ENCODE measurements at regions not wholly inside any gene's neighbourhood (a gene's known extent, or its start where the extent isn't known, plus 50 kb on each side); places are given as distances from the start of the nearest gene placed in this dataset.

DNA sequence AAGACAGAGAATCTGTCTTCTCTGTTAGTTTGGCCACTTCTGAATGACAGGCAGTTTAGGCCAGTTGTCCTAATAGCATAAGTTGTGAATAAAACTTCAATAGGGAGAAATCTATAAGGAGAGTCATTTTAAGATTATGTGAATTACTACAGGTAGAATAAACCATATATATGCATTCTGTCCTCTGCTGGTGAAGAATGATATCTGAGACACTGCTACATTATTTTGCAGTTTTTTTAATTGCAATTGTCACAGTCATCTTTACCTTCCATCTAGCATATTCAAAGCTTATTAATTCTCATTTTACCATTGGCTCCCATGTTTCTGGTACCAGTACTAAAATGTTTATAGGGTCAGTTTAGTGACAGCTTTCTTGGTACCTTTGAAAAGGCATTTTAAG is 519.6 kb upstream of the DEPDC1 start:
- Histone ChIP-seq H3K4me3 (ENCODE audit: low read length in 2 of 2) (no peak overlapping the region), H3K4me1 (ENCODE audit: insufficient read depth, low read length) (no peaks in the 10 kb centered on the region), H3K27me3 (ENCODE audit: insufficient read depth, low read length) (no peaks in the 10 kb centered on the region), H3K27ac (ENCODE audit: low read depth, low read length) (no peak overlapping the region), H3K9me3 (ENCODE audit: control insufficient read depth in 1 of 2, low read length in 2 of 2) (no peaks in the 10 kb centered on the region), H3K36me3 (ENCODE audit: insufficient read depth, low read length) (no peaks in the 10 kb centered on the region)
- Mint-ChIP-seq H3K36me3 (no peaks in the 10 kb centered on the region), H3K9me3 (peaks cover 0 to 15% (median 8%) of the 10 kb centered on the region in 8 donors), H3K27ac (no peak overlapping the region), H3K4me1 (no peaks in the 10 kb centered on the region), H3K27me3 (no peaks in the 10 kb centered on the region), H3K4me3 (no peak overlapping the region)
- POLR2A ChIA-PET (ENCODE audit: partially characterized antibody), result no interaction called here
- DNase-seq, result no peak
- intact Hi-C loops (cut with micrococcal nuclease), result no loop called here
- CTCF ChIA-PET (ENCODE audit: partially characterized antibody), result no interaction called here

GRCh38 chr1:69029649-69030048 is 532.8 kb upstream of the DEPDC1 start:
- Mint-ChIP-seq H3K27ac (no peak overlapping the region), H3K9me3 (peaks cover 8 to 44% (median 24%) of the 10 kb centered on the region in 8 donors), H3K4me3 (no peak overlapping the region), H3K36me3 (no peaks in the 10 kb centered on the region), H3K27me3 (no peaks in the 10 kb centered on the region), H3K4me1 (no peaks in the 10 kb centered on the region)
- Histone ChIP-seq H3K4me3 (ENCODE audit: low read length in 2 of 2) (no peak overlapping the region), H3K36me3 (ENCODE audit: insufficient read depth, low read length) (no peaks in the 10 kb centered on the region), H3K27me3 (ENCODE audit: insufficient read depth, low read length) (no peaks in the 10 kb centered on the region), H3K27ac (ENCODE audit: low read depth, low read length) (no peak overlapping the region), H3K9me3 (ENCODE audit: control insufficient read depth in 1 of 2, low read length in 2 of 2) (no peaks in the 10 kb centered on the region), H3K4me1 (ENCODE audit: insufficient read depth, low read length) (no peaks in the 10 kb centered on the region)
- DNase-seq, result no peak
- intact Hi-C loops (cut with micrococcal nuclease), result no loop called here
- ChIA-PET POLR2A (ENCODE audit: partially characterized antibody) (no interaction called here), CTCF (ENCODE audit: partially characterized antibody) (no interaction called here)

GRCh38 chr1:69038379-69038778 is 529.3 kb upstream of the LRRC7 start:
- Mint-ChIP-seq H3K4me3 (no peak overlapping the region), H3K9me3 (peaks cover 0 to 38% (median 20%) of the 10 kb centered on the region in 8 donors), H3K4me1 (no peaks in the 10 kb centered on the region), H3K36me3 (no peaks in the 10 kb centered on the region), H3K27ac (no peak overlapping the region), H3K27me3 (no peaks in the 10 kb centered on the region)
- H3K4me3 ChIP-seq (ENCODE audit: low read length in 2 of 2), result no peak overlapping the region
- no peak for DNase-seq
- peaks cover 0 to 16% of the 10 kb centered on the region in 2 donors for H3K9me3 ChIP-seq (ENCODE audit: control insufficient read depth in 1 of 2, low read length in 2 of 2)
- H3K4me1 ChIP-seq (ENCODE audit: insufficient read depth, low read length), result no peaks in the 10 kb centered on the region
- H3K27me3 ChIP-seq (ENCODE audit: insufficient read depth, low read length), result no peaks in the 10 kb centered on the region
- H3K27ac ChIP-seq (ENCODE audit: low read depth, low read length), result no peak overlapping the region
- ChIA-PET CTCF (ENCODE audit: partially characterized antibody) (no interaction called here), POLR2A (ENCODE audit: partially characterized antibody) (no interaction called here)
- H3K36me3 ChIP-seq (ENCODE audit: insufficient read depth, low read length), result no peaks in the 10 kb centered on the region
- intact Hi-C loops (cut with micrococcal nuclease), result no loop called here

DNA sequence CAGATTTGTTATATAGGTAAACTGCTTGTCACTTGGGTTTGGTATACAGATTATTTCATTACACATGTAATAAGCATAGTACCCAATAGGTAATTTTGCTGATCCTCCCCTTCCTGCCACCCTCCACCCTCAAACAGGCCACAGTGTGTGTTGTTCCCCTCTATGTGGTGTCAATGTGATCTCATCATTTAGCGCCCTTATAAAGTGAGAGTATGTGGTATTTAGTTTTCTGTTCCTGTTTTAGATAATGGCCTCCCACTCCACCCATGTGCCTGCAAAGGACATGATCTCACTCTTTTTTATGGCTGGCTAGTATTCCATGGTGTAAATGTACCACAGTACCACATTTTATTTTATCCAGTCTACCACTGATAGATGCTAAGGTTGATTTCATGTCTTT is 522.1 kb upstream of the LRRC7 start:
- Histone ChIP-seq H3K4me1 (ENCODE audit: insufficient read depth, low read length) (no peaks in the 10 kb centered on the region), H3K27me3 (ENCODE audit: insufficient read depth, low read length) (no peaks in the 10 kb centered on the region), H3K36me3 (ENCODE audit: insufficient read depth, low read length) (no peaks in the 10 kb centered on the region), H3K4me3 (ENCODE audit: low read length in 2 of 2) (no peak overlapping the region), H3K9me3 (ENCODE audit: control insufficient read depth in 1 of 2, low read length in 2 of 2) (no peaks in the 10 kb centered on the region), H3K27ac (ENCODE audit: low read depth, low read length) (no peak overlapping the region)
- Mint-ChIP-seq H3K4me1 (no peaks in the 10 kb centered on the region), H3K4me3 (no peak overlapping the region), H3K36me3 (no peaks in the 10 kb centered on the region), H3K27ac (no peak overlapping the region), H3K27me3 (no peaks in the 10 kb centered on the region), H3K9me3 (peaks cover 0 to 18% (median 6%) of the 10 kb centered on the region in 8 donors)
- ChIA-PET POLR2A (ENCODE audit: partially characterized antibody) (no interaction called here), CTCF (ENCODE audit: partially characterized antibody) (no interaction called here)
- intact Hi-C loops (cut with micrococcal nuclease), result no loop called here
- no peak for DNase-seq

- no peak overlapping the region for H3K27ac ChIP-seq (ENCODE audit: low read depth, low read length)
- CTCF ChIA-PET (ENCODE audit: partially characterized antibody), result no interaction called here
- POLR2A ChIA-PET (ENCODE audit: partially characterized antibody), result no interaction called here
- DNase-seq, result no peak
- no peaks in the 10 kb centered on the region for H3K4me1 ChIP-seq (ENCODE audit: insufficient read depth, low read length)
- H3K9me3 Mint-ChIP-seq, result peaks cover 0 to 16% (median 2%) of the 10 kb centered on the region in 8 donors
- intact Hi-C loops (cut with micrococcal nuclease), result no loop called here
- no peaks in the 10 kb centered on the region for H3K36me3 ChIP-seq (ENCODE audit: insufficient read depth, low read length)
- H3K4me3 Mint-ChIP-seq, result no peak overlapping the region
- H3K4me1 Mint-ChIP-seq, result no peaks in the 10 kb centered on the region
- H3K36me3 Mint-ChIP-seq, result no peaks in the 10 kb centered on the region
- H3K27me3 ChIP-seq (ENCODE audit: insufficient read depth, low read length), result no peaks in the 10 kb centered on the region
- no peaks in the 10 kb centered on the region for H3K27me3 Mint-ChIP-seq
- H3K27ac Mint-ChIP-seq, result no peak overlapping the region
- H3K9me3 ChIP-seq (ENCODE audit: control insufficient read depth in 1 of 2, low read length in 2 of 2), result no peaks in the 10 kb centered on the region
- H3K4me3 ChIP-seq (ENCODE audit: low read length in 2 of 2), result no peak overlapping the region
These were observed 512.5 kb upstream of the LRRC7 start for GRCh38 chr1:69055194-69055593.

GRCh38 chr1:69058454-69058853 is 509.3 kb upstream of the LRRC7 start:
- no peaks in the 10 kb centered on the region for H3K27me3 ChIP-seq (ENCODE audit: insufficient read depth, low read length)
- Mint-ChIP-seq H3K27me3 (no peaks in the 10 kb centered on the region), H3K36me3 (no peaks in the 10 kb centered on the region), H3K4me3 (no peak overlapping the region), H3K27ac (no peak overlapping the region), H3K4me1 (no peaks in the 10 kb centered on the region), H3K9me3 (peaks cover 0 to 14% (median 0%) of the 10 kb centered on the region in 8 donors)
- H3K4me3 ChIP-seq (ENCODE audit: low read length in 2 of 2), result no peak overlapping the region
- ChIA-PET POLR2A (ENCODE audit: partially characterized antibody) (no interaction called here), CTCF (ENCODE audit: partially characterized antibody) (no interaction called here)
- no peak for DNase-seq
- H3K4me1 ChIP-seq (ENCODE audit: insufficient read depth, low read length), result no peaks in the 10 kb centered on the region
- no peaks in the 10 kb centered on the region for H3K9me3 ChIP-seq (ENCODE audit: control insufficient read depth in 1 of 2, low read length in 2 of 2)
- no peak overlapping the region for H3K27ac ChIP-seq (ENCODE audit: low read depth, low read length)
- no peaks in the 10 kb centered on the region for H3K36me3 ChIP-seq (ENCODE audit: insufficient read depth, low read length)
- intact Hi-C loops (cut with micrococcal nuclease), result no loop called here

- no peak overlapping the region for H3K4me3 ChIP-seq (ENCODE audit: low read length in 2 of 2)
- no peak overlapping the region for H3K27ac ChIP-seq (ENCODE audit: low read depth, low read length)
- no peak overlapping the region for H3K27ac Mint-ChIP-seq
- CTCF ChIA-PET (ENCODE audit: partially characterized antibody), result no interaction called here
- H3K36me3 Mint-ChIP-seq, result no peaks in the 10 kb centered on the region
- H3K36me3 ChIP-seq (ENCODE audit: insufficient read depth, low read length), result no peaks in the 10 kb centered on the region
- intact Hi-C loops (cut with micrococcal nuclease), result no loop called here
- H3K4me3 Mint-ChIP-seq, result no peak overlapping the region
- no peaks in the 10 kb centered on the region for H3K4me1 ChIP-seq (ENCODE audit: insufficient read depth, low read length)
- no peaks in the 10 kb centered on the region for H3K27me3 Mint-ChIP-seq
- H3K9me3 ChIP-seq (ENCODE audit: control insufficient read depth in 1 of 2, low read length in 2 of 2), result no peaks in the 10 kb centered on the region
- POLR2A ChIA-PET (ENCODE audit: partially characterized antibody), result no interaction called here
- DNase-seq, result no peak
- no peaks in the 10 kb centered on the region for H3K27me3 ChIP-seq (ENCODE audit: insufficient read depth, low read length)
- H3K4me1 Mint-ChIP-seq, result no peaks in the 10 kb centered on the region
- peaks cover 0 to 21% (median 14%) of the 10 kb centered on the region in 8 donors for H3K9me3 Mint-ChIP-seq
These were observed 496.9 kb upstream of the LRRC7 start for GRCh38 chr1:69070660-69071373.

DNA sequence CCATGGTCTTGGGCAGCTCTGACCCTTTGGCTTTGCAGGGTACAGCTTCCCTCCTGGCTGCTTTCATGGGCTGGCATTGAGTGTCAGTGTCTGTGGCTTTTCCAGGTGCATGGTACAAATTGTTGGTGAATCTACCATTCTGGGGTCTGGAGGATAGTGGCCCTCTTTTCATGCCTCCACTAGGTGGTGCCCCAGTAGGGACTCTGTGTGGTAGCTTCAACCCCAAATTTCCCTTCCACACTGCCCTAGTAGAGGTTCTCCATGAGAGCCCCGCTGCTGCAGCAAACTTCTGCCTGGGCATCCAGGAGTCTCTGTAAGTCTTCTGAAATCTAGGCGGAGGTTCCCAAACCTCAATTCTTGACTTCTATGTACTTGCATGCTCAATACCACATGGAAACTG is 494.5 kb upstream of the LRRC7 start:
- H3K27me3 Mint-ChIP-seq, result no peaks in the 10 kb centered on the region
- Histone ChIP-seq H3K27ac (ENCODE audit: low read depth, low read length) (no peak overlapping the region), H3K4me1 (ENCODE audit: insufficient read depth, low read length) (no peaks in the 10 kb centered on the region), H3K27me3 (ENCODE audit: insufficient read depth, low read length) (no peaks in the 10 kb centered on the region), H3K36me3 (ENCODE audit: insufficient read depth, low read length) (no peaks in the 10 kb centered on the region), H3K9me3 (ENCODE audit: control insufficient read depth in 1 of 2, low read length in 2 of 2) (no peaks in the 10 kb centered on the region), H3K4me3 (ENCODE audit: low read length in 2 of 2) (no peak overlapping the region)
- no peak overlapping the region for H3K4me3 Mint-ChIP-seq
- no peaks in the 10 kb centered on the region for H3K4me1 Mint-ChIP-seq
- intact Hi-C loops (cut with micrococcal nuclease), result no loop called here
- ChIA-PET CTCF (ENCODE audit: partially characterized antibody) (no interaction called here), POLR2A (ENCODE audit: partially characterized antibody) (no interaction called here)
- H3K27ac Mint-ChIP-seq, result no peak overlapping the region
- no peaks in the 10 kb centered on the region for H3K36me3 Mint-ChIP-seq
- peaks cover 0 to 22% (median 14%) of the 10 kb centered on the region in 8 donors for H3K9me3 Mint-ChIP-seq
- DNase-seq, result no peak

All from CD4-positive, alpha-beta memory T cell (primary cell).